ENCODE measurements at regions not wholly inside any gene's neighbourhood (a gene's known extent, or its start where the extent isn't known, plus 50 kb on each side); places are given as distances from the start of the nearest gene placed in this dataset.
A peak's percentile ranks its signal among the peaks of the same experiment; 100 is the strongest.

DNA sequence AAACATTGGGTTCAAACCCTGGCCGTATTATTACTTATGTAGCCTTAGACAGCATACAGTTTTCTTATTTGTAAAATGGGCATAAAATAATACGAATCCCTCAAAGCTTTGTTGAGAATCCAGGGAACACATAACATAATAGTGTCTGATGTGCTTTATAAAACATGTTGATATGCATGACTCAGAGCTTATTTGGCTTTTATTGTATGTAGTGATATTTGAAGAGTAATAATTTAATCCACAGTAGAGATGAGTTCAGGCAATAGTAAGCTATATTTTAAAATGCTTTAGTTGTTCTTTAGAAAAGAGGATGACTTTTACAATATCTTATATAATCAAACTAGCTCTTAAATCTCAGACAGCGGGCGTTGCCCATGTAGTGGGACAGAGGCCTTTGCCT is 176.4 kb downstream of the SIM1 start:
- TF ChIP-seq, protein P1, sequence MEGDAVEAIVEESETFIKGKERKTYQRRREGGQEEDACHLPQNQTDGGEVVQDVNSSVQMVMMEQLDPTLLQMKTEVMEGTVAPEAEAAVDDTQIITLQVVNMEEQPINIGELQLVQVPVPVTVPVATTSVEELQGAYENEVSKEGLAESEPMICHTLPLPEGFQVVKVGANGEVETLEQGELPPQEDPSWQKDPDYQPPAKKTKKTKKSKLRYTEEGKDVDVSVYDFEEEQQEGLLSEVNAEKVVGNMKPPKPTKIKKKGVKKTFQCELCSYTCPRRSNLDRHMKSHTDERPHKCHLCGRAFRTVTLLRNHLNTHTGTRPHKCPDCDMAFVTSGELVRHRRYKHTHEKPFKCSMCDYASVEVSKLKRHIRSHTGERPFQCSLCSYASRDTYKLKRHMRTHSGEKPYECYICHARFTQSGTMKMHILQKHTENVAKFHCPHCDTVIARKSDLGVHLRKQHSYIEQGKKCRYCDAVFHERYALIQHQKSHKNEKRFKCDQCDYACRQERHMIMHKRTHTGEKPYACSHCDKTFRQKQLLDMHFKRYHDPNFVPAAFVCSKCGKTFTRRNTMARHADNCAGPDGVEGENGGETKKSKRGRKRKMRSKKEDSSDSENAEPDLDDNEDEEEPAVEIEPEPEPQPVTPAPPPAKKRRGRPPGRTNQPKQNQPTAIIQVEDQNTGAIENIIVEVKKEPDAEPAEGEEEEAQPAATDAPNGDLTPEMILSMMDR (conservative IDR thresholded peaks at IDR 0.05; ENCODE audit: low read depth, low read length), result no peak
- H3K4me3 ChIP-seq (ENCODE audit: low read depth, low read length), result no peak overlapping the region
- DNase-seq (ENCODE audit: low read depth), result no peak

DNA sequence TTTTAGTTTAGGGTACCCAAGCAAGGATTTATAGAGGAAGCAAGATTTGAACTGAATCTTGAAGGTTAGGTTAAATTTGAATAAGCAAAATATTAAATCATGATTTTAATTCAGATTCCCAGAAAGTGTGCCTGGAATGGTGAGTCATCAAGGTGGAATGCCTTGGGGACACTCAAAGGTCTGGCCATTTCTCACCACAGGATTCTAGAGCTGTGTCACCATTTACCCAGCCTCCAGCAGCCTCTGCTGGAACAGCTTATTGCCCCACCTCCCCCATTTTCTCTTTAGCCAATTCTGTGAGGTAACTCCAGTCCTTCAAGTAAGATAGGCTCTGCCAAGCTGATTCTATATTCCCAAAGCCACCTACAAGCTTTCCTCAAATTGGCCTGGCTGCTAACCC is 181.4 kb downstream of the SIM1 start:
- no peak overlapping the region for H3K4me3 ChIP-seq (ENCODE audit: low read depth, low read length)
- TF ChIP-seq, protein P1 (conservative IDR thresholded peaks at IDR 0.05; ENCODE audit: low read depth, low read length), result no peak
- DNase-seq (ENCODE audit: low read depth), result peak; percentile 67

DNA sequence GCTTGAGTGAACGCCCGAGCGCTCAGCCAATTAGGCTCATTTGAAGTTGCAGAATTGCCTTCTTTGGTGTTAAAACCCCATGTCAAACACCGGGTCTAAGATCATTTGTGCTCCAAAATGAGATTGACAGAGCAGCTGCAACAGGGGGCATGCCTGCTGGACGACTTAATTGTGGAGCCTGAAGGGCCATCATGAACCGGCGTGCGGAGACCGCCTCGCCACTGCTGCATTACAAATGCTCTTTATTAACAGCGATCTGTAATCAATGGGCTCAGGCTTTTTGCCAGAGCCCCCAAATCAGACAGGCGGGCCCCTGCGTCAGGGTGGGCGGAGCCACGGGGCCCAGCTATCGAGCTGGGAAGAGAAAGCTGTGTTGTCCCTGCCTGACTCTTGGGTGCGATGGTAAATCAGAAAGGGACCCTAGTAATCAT is 183.2 kb downstream of the SIM1 start:
- TF ChIP-seq, protein P1 (conservative IDR thresholded peaks at IDR 0.05; ENCODE audit: low read depth, low read length), result no peak
- peak overlapping the region; percentile 54 for H3K4me3 ChIP-seq (ENCODE audit: low read depth, low read length)
- DNase-seq (ENCODE audit: low read depth), result peak; percentile 23

DNA sequence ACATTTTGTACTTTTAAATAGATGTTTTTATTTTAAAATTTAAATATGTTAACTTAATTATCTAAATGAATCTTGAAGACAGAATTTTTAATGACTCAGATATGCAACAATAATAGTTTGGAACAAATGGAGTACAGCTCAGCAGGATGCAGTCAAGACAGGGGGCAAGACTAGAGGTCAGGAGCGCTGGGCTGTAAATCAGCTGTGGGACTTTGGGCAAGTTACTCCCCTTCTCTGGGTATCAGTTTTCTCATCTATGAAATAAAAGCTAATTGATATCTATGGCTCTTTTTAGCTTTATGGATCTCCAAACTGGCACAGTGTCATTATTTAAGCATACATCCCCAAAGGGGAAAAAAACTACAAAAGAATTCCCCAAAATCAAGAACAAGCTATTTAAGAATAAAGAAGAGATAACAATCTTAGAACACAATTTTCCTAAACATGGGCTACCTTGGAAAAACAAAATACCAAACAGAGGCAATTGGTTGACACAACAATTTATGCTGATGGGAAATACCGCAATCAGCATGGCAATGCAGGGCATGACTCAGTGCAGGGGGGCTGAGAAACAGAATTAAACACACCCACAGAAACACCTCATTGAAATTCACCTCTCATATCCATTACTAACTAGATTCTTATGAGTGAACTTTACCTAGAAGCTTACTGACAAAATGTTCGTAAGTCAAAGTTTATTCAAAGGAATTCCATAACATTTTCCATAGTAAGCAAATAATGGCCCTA is 188.2 kb downstream of the SIM1 start:
- no peak overlapping the region for H3K4me3 ChIP-seq (ENCODE audit: low read depth, low read length)
- TF ChIP-seq, protein P1 (conservative IDR thresholded peaks at IDR 0.05; ENCODE audit: low read depth, low read length), result no peak
- DNase-seq (ENCODE audit: low read depth), result no peak

DNA sequence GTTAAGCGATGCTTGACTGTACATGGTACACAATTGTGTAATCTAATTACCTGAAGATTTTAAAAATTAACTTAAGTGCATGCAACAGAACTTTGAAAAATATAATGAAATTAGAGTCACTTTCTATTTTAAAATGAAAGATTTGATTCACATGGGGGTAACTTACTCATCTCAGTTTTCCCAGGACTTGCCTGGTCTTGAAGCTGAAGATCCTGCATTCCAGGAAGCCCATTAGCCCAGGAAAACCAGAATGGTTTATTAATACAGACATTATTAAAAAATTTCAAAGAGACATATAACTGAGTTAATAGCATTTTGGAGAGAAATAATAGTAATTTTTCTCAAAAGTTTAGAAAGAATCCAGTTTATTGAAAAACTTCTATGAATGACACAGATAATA is 190.6 kb downstream of the SIM1 start:
- DNase-seq (ENCODE audit: low read depth), result no peak
- TF ChIP-seq, protein P1 (conservative IDR thresholded peaks at IDR 0.05; ENCODE audit: low read depth, low read length), result no peak
- no peak overlapping the region for H3K4me3 ChIP-seq (ENCODE audit: low read depth, low read length)

DNA sequence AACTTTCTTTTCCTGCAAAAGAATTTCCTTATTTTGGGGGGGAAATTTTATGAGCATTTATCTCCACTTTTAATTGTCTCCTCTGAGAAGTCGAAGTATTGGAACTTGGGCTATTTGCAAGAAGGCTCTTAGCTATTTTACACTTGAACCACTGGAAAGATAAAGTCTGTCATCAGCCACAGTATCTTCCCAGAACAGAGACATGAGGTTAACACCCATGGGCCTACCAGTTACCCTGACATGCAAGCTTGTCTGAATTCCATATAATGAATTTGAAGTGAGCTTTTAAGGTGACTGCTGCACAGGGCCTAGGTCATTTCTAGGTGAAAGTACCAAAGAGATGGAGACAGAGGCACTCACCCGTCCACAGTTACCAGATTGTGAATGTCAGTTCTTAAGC is 193.1 kb downstream of the SIM1 start:
- TF ChIP-seq, protein P1 (conservative IDR thresholded peaks at IDR 0.05; ENCODE audit: low read depth, low read length), result no peak
- no peak overlapping the region for H3K4me3 ChIP-seq (ENCODE audit: low read depth, low read length)
- no peak for DNase-seq (ENCODE audit: low read depth)

DNA sequence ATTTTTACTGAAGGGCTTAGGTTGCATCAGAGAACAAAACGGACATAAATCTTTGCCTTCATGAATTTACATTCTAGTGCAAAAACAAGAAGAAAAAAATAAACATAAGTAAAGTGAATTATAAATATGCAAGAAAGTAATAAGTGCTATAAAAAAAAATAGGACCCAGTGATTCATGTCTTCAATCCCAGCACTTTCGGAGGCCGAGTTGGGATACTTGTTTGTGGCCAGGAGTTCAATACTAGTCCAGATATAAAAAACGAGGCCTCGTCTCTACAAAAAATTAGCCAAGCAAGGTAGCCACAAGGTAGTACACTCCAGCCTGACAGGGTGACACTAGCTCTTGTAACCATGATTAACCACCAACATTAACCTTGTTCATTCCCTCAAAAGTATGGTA is 193.5 kb downstream of the SIM1 start:
- TF ChIP-seq, protein P1 (conservative IDR thresholded peaks at IDR 0.05; ENCODE audit: low read depth, low read length), result no peak
- DNase-seq (ENCODE audit: low read depth), result no peak
- no peak overlapping the region for H3K4me3 ChIP-seq (ENCODE audit: low read depth, low read length)

All from choroid plexus epithelial cell (primary cell).